ENCODE measurements at regions not wholly inside any gene's neighbourhood (a gene's known extent, or its start where the extent isn't known, plus 50 kb on each side); places are given as distances from the start of the nearest gene placed in this dataset.
"Not testable (repeated sequence)": the region's sequence is repeated elsewhere in the genome, so short reads cannot be mapped to it uniquely, and the experiment has no call there.

- ChIA-PET POLR2A (no interaction called here), CTCF (interaction anchor here (0.5 kb wide), 1 partner anchor 98 kb away, joined by 4 read pairs; no protein-coding TSS in a partner anchor)
- TF ChIP-seq CTCF (IDR thresholded peaks at IDR 0.05; ENCODE audit: insufficient read depth, low read depth, low read length), result no peak
- DNase-seq (ENCODE audit: low read depth), result no peak
- Histone ChIP-seq H3K36me3 (ENCODE audit: control insufficient read depth, insufficient read depth, low read length) (no peaks in the 10 kb centered on the region), H3K27me3 (ENCODE audit: control insufficient read depth, insufficient read depth, low read length) (no peaks in the 10 kb centered on the region), H3K4me3 (ENCODE audit: low read depth, low read length) (no peak overlapping the region)
These were observed 57.8 kb upstream of the TPP2 start for GRCh38 chr13:102538938-102539337.

- Histone ChIP-seq H3K27me3 (ENCODE audit: control insufficient read depth, insufficient read depth, low read length) (no peaks in the 10 kb centered on the region), H3K36me3 (ENCODE audit: control insufficient read depth, insufficient read depth, low read length) (no peaks in the 10 kb centered on the region), H3K4me3 (ENCODE audit: low read depth, low read length) (no peak overlapping the region)
- no peak for DNase-seq (ENCODE audit: low read depth)
- no peak for TF ChIP-seq CTCF (IDR thresholded peaks at IDR 0.05; ENCODE audit: insufficient read depth, low read depth, low read length)
- POLR2A ChIA-PET, result no interaction called here
- CTCF ChIA-PET, result no interaction called here
These were observed 59.9 kb upstream of the TPP2 start for GRCh38 chr13:102536695-102537485.

- ChIA-PET CTCF (no interaction called here), POLR2A (no interaction called here)
- Histone ChIP-seq H3K36me3 (ENCODE audit: control insufficient read depth, insufficient read depth, low read length) (no peaks in the 10 kb centered on the region), H3K4me3 (ENCODE audit: low read depth, low read length) (no peak overlapping the region), H3K27me3 (ENCODE audit: control insufficient read depth, insufficient read depth, low read length) (no peaks in the 10 kb centered on the region)
- DNase-seq (ENCODE audit: low read depth), result no peak
- TF ChIP-seq CTCF (IDR thresholded peaks at IDR 0.05; ENCODE audit: insufficient read depth, low read depth, low read length), result no peak
These were observed 60.6 kb upstream of the TPP2 start for GRCh38 chr13:102536196-102536595.

- ChIA-PET POLR2A (no interaction called here), CTCF (no interaction called here)
- no peak for DNase-seq (ENCODE audit: low read depth)
- no peak for TF ChIP-seq CTCF (IDR thresholded peaks at IDR 0.05; ENCODE audit: insufficient read depth, low read depth, low read length)
- Histone ChIP-seq H3K27me3 (ENCODE audit: control insufficient read depth, insufficient read depth, low read length) (no peaks in the 10 kb centered on the region), H3K4me3 (ENCODE audit: low read depth, low read length) (no peak overlapping the region), H3K36me3 (ENCODE audit: control insufficient read depth, insufficient read depth, low read length) (no peaks in the 10 kb centered on the region)
These were observed 66.0 kb upstream of the TPP2 start for GRCh38 chr13:102530751-102531150.

- DNase-seq (ENCODE audit: low read depth); H3K36me3 ChIP-seq (ENCODE audit: control insufficient read depth, insufficient read depth, low read length); CTCF ChIA-PET; POLR2A ChIA-PET; H3K27me3 ChIP-seq (ENCODE audit: control insufficient read depth, insufficient read depth, low read length); H3K4me3 ChIP-seq (ENCODE audit: low read depth, low read length): not testable (repeated sequence)
These were observed 74.5 kb upstream of the TPP2 start for GRCh38 chr13:102522251-102522650.

- POLR2A ChIA-PET, result no interaction called here
- CTCF ChIA-PET, result no interaction called here
- TF ChIP-seq CTCF (IDR thresholded peaks at IDR 0.05; ENCODE audit: insufficient read depth, low read depth, low read length), result no peak
- H3K27me3 ChIP-seq (ENCODE audit: control insufficient read depth, insufficient read depth, low read length), result no peaks in the 10 kb centered on the region
- DNase-seq (ENCODE audit: low read depth), result no peak
- no peak overlapping the region for H3K4me3 ChIP-seq (ENCODE audit: low read depth, low read length)
- no peaks in the 10 kb centered on the region for H3K36me3 ChIP-seq (ENCODE audit: control insufficient read depth, insufficient read depth, low read length)
These were observed 78.8 kb upstream of the TPP2 start for GRCh38 chr13:102517959-102518358.

Data from BJ (cell line).